Gastrocnemius medialis (tissue), 4 donors: ENCODE measurements at regions not wholly inside any gene's neighbourhood (a gene's known extent, or its start where the extent isn't known, plus 50 kb on each side); places are given as distances from the start of the nearest gene placed in this dataset.

Experiments used
- ATAC-seq, 2 donors: fragments of 150-250 bp; one replicate each; pipeline ENCODE4 v1.9.1; 2016
- DNase-seq, 2 donors: peaks; one replicate each; pipeline ENCODE4 v3.0.0-alpha.2; 2019
- H3K27ac ChIP-seq, 4 donors: fragments of 200-600 bp; sonication (generic); 1 replicate in 1 of 4; 2 replicates in 3 of 4; pipeline ENCODE4 v1.5.1; 2016 to 2018; ENCODE audit warnings: mild to moderate bottlenecking in 2 of 4, moderate library complexity in 1 of 4
- H3K27me3 ChIP-seq, 3 donors: fragments of 200-600 bp; sonication (generic) in 2 of 3; 1 replicate in 1 of 3; 2 replicates in 2 of 3; pipeline versions ENCODE4 v1.5.1 to v1.6.0; 2016 to 2019; ENCODE audit warnings: mild to moderate bottlenecking in 1 of 3, moderate library complexity in 1 of 3
- H3K36me3 ChIP-seq, 2 donors: fragments of 200-600 bp; sonication (generic) in 1 of 2; one replicate each; pipeline ENCODE4 v1.5.1; 2017 to 2018
- H3K4me1 ChIP-seq, 2 donors: fragments of 200-600 bp; sonication (generic) in 1 of 2; one replicate each; pipeline ENCODE4 v1.5.1; 2016 to 2017; ENCODE audit warnings: mild to moderate bottlenecking in 2 of 2
- H3K4me3 ChIP-seq, 4 donors: fragments of 200-600 bp; sonication (generic) in 3 of 4; 1 replicate in 1 of 4; 2 replicates in 3 of 4; pipeline ENCODE4 v1.5.1; 2016 to 2019; ENCODE audit warnings: mild to moderate bottlenecking in 2 of 4
- H3K9me3 ChIP-seq, 3 donors: fragments of 200-600 bp; sonication (generic) in 2 of 3; 1 replicate in 1 of 3; 2 replicates in 2 of 3; pipeline ENCODE4 v1.5.1; 2016 to 2019
- CTCF ChIP-seq, 5 experiments: fragments of 450-650 bp in 3 of 5; fragments of 200-600 bp in 2 of 5; sonication (generic) in 2 of 5; IDR thresholded peaks in 4 of 5; conservative IDR thresholded peaks in 1 of 5; 1 replicate in 4 of 5; 2 replicates in 1 of 5; pipeline ENCODE4 v1.5.1; 2016 to 2019; ENCODE audit warnings: antibody characterized with exemption in 5 of 5, mild to moderate bottlenecking in 3 of 5, moderate library complexity in 3 of 5
- POLR2A ChIP-seq, 2 donors: fragments of 450-650 bp; IDR thresholded peaks; one replicate each; pipeline ENCODE4 v1.6.1; 2017; ENCODE audit warnings: antibody characterized with exemption in 2 of 2, mild to moderate bottlenecking in 2 of 2, moderate library complexity in 2 of 2
- in situ Hi-C, 4 donors: fragments of 200-750 bp; cut with MboI; loops; one replicate each; pipeline versions ENCODE4 v1.15.0 to v1.8.0; 2017; ENCODE audit warnings: low sequenced_read_pairs in 4 of 4
- intact Hi-C: fragments of 100-400 bp; cut with DNase I; formaldehyde crosslinking; loops from one replicate; pipeline ENCODE4 v1.15.1; 2023; ENCODE audit warnings: low total_unique reads

DNA sequence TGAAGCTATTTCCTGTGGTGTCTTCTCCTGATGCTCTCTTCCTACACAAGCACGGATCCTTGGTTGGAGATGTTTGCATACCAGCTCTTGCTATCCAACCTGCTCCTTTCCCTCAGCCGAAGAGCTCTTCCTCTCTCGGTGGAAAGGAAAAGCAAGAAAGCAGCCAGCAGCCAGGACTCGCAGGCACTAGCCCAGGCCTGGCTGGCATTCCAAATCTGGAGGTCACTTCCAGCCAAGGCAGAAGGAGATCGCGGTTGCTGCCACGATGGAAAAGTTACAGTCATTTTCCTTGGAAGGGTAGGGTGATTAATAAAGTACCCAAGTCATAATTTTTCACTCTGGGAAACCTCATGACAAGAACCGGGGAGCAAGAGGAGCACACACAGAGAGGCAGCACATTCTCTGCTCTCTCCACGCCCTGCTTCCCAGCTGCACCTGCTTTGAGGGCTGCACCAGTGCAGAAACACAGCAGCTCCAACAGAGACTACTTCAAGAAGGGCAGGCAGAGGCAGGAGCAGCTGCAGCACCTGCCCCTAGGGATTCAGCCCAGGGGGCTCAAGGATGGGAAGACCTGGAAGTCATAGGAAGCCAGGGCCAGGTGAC, 399.3 kb downstream of the CADM1 start:
- Histone ChIP-seq H3K4me3 (no peak overlapping the region), H3K9me3 (no peaks in the 10 kb centered on the region), H3K27ac (peak overlapping the region in 1 of 4 donors; percentile 26), H3K27me3 (no peaks in the 10 kb centered on the region), H3K36me3 (no peaks in the 10 kb centered on the region), H3K4me1 (peaks cover 0 to 3% of the 10 kb centered on the region in 2 donors)
- peak in 1 of 2 donors; percentile 32 for DNase-seq
- TF ChIP-seq CTCF (IDR thresholded peaks at IDR 0.05 in 4 of 5, conservative IDR thresholded peaks at IDR 0.05 in 1 of 5) (no peak), POLR2A (IDR thresholded peaks at IDR 0.05) (no peak)
- intact Hi-C loops (no loop called here), in situ Hi-C loops (no loop called here)
- ATAC-seq: peak; percentile 45 to 72

- Histone ChIP-seq H3K27me3 (no peaks in the 10 kb centered on the region), H3K4me3 (no peak overlapping the region), H3K27ac (no peak overlapping the region), H3K4me1 (no peaks in the 10 kb centered on the region), H3K36me3 (no peaks in the 10 kb centered on the region), H3K9me3 (no peaks in the 10 kb centered on the region)
- DNase-seq (no peak), ATAC-seq (no peak)
- TF ChIP-seq CTCF (IDR thresholded peaks at IDR 0.05 in 4 of 5, conservative IDR thresholded peaks at IDR 0.05 in 1 of 5): no peak
- no peak for TF ChIP-seq POLR2A (IDR thresholded peaks at IDR 0.05)
- intact Hi-C loops: no loop called here
- in situ Hi-C loops: no loop called here
Observed at GRCh38 chr11:115111066-115111465, 393.1 kb downstream of the CADM1 start.

DNA sequence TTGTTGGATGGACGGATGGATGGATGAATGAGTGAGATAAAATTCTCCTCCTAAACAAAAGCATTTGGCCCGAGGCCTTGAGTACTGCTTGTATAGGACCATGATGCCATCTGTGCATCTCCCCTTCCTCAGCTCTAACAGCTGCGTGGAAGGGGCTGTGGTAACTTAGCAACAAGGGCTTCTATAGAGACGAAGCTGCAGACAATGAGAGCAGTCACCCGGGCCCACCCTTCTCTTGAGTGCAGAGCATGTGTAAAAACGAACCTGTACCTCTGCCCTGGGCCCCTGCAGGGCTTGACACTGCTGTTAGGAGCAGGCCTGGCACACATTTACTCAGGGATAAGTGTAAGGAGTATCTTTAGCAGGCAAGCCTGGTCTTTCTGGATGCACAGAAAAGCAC, 391.5 kb downstream of the CADM1 start:
- Histone ChIP-seq H3K9me3 (no peaks in the 10 kb centered on the region), H3K4me1 (no peaks in the 10 kb centered on the region), H3K4me3 (no peak overlapping the region), H3K27ac (no peak overlapping the region), H3K36me3 (no peaks in the 10 kb centered on the region), H3K27me3 (no peaks in the 10 kb centered on the region)
- in situ Hi-C loops: no loop called here
- ATAC-seq (no peak), DNase-seq (no peak)
- intact Hi-C loops: no loop called here
- TF ChIP-seq POLR2A (IDR thresholded peaks at IDR 0.05) (no peak), CTCF (IDR thresholded peaks at IDR 0.05 in 4 of 5, conservative IDR thresholded peaks at IDR 0.05 in 1 of 5) (no peak)

GRCh38 chr11:115117956-115118493, 386.2 kb downstream of the CADM1 start:
- Histone ChIP-seq H3K9me3 (no peaks in the 10 kb centered on the region), H3K4me3 (no peak overlapping the region), H3K36me3 (no peaks in the 10 kb centered on the region), H3K27ac (no peak overlapping the region), H3K4me1 (no peaks in the 10 kb centered on the region), H3K27me3 (no peaks in the 10 kb centered on the region)
- DNase-seq (no peak), ATAC-seq (no peak)
- TF ChIP-seq POLR2A (IDR thresholded peaks at IDR 0.05): no peak
- TF ChIP-seq CTCF (IDR thresholded peaks at IDR 0.05 in 4 of 5, conservative IDR thresholded peaks at IDR 0.05 in 1 of 5): no peak
- in situ Hi-C loops (no loop called here), intact Hi-C loops (no loop called here)

DNA sequence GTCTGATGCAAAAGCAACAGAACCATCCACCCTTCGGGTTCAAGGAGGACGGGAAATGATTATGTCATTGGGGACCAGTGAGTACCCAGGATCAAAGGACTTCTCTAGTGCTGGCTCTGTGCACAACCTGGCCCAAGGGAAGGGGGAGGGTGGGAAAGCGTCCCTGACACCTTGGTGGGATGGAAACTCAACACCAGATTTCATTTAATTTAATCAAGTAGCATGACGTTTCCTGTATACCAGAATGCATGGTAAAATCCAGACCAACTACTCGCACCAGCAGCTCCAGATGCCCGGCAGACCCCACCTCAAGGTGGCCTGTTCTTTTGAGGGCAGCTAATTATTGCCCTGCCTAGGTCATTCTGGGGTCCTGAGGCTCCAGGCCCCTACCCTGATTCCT, 385.1 kb downstream of the CADM1 start:
- H3K36me3 ChIP-seq: no peaks in the 10 kb centered on the region
- no peak for ATAC-seq
- in situ Hi-C loops (no loop called here), intact Hi-C loops (no loop called here)
- no peaks in the 10 kb centered on the region for H3K4me1 ChIP-seq
- DNase-seq: no peak
- H3K27me3 ChIP-seq: no peaks in the 10 kb centered on the region
- TF ChIP-seq CTCF (IDR thresholded peaks at IDR 0.05 in 4 of 5, conservative IDR thresholded peaks at IDR 0.05 in 1 of 5) (no peak), POLR2A (IDR thresholded peaks at IDR 0.05) (no peak)
- no peak overlapping the region for H3K4me3 ChIP-seq
- no peaks in the 10 kb centered on the region for H3K9me3 ChIP-seq
- H3K27ac ChIP-seq: no peak overlapping the region
